ENCODE measurements at regions not wholly inside any gene's neighbourhood (a gene's known extent, or its start where the extent isn't known, plus 50 kb on each side); places are given as distances from the start of the nearest gene placed in this dataset.

DNA sequence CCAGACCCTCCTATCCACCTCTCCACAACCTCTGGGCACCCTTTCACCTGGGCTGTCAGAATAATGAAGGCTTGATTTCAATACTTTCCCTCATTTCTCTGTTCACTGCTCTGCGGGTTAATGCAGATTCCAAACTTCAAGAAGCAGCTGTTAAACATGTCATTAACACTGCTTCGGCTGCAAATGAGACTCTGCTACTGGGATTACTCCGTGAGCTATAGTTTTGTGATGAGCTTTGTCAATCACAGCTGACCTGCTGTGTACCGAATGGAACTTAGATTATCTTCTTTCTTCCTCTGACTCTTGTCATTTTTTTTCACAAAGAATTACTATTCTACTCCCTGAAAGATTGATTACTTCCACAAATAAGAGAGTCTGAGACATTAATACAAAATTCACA, 160.5 kb downstream of the TMEM182 start:
- dilution Hi-C loops (cut with MboI; ENCODE audit: extremely low pct_ligation_motif_present, low sequenced_read_pairs) = no loop called here
- no peaks in the 10 kb centered on the region for H3K9me1 ChIP-seq (ENCODE audit: control insufficient read depth, extremely low read depth, insufficient read depth, low read length)
- no peak for FAIRE-seq

DNA sequence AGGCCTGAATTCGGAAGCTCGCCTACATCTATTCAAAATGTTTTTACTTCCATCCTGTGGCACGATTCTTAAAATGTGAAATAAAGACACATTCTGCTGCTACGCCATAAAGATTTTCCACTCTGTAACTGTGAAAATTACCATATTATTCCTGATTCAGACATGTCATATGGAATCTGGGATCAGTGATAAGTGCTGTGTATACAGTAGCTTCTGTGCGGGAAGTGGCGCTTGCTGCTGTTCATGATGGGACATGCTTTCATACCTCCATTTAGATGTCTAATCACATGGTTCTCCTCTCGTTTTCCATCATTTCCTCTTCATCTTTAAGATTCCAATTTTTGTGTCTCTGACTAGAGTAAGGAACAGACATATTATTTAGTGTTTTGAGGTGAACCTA, 163.2 kb downstream of the TMEM182 start:
- Histone ChIP-seq H3K27me3 (ENCODE audit: control insufficient read depth, extremely low read depth, insufficient read depth, low read length) (no peaks in the 10 kb centered on the region), H3K9me3 (ENCODE audit: control insufficient read depth, low read depth, low read length) (no peaks in the 10 kb centered on the region), H2AFZ (ENCODE audit: control insufficient read depth, low read length) (no peak overlapping the region), H3K9me1 (ENCODE audit: control insufficient read depth, extremely low read depth, insufficient read depth, low read length) (no peaks in the 10 kb centered on the region), H3K4me3 (ENCODE audit: control insufficient read depth in 2 of 3, extremely low read depth in 1 of 3, insufficient read depth in 2 of 3, low read depth in 1 of 3, low read length in 3 of 3) (no peak overlapping the region), H3K79me2 (ENCODE audit: control insufficient read depth, insufficient read depth, low read length) (no peaks in the 10 kb centered on the region), H3K36me3 (ENCODE audit: control insufficient read depth in 2 of 2, extremely low read depth in 1 of 2, insufficient read depth in 2 of 2, low read length in 2 of 2) (no peaks in the 10 kb centered on the region), H3K4me2 (ENCODE audit: control insufficient read depth, extremely low read depth, insufficient read depth, low read depth, low read length) (no peak overlapping the region), H3K4me1 (ENCODE audit: control insufficient read depth, extremely low read depth, insufficient read depth, low read length) (no peaks in the 10 kb centered on the region), H3K9ac (ENCODE audit: control insufficient read depth, extremely low read depth, insufficient read depth, low read length) (no peak overlapping the region), H3K27ac (ENCODE audit: control insufficient read depth, insufficient read depth, low read length) (no peak overlapping the region), H4K20me1 (ENCODE audit: control insufficient read depth, extremely low read depth, insufficient read depth, low read length) (no peaks in the 10 kb centered on the region)
- no peak for FAIRE-seq
- dilution Hi-C loops (cut with MboI; ENCODE audit: extremely low pct_ligation_motif_present, low sequenced_read_pairs) = no loop called here
- TF ChIP-seq EZH2 (IDR thresholded peaks at IDR 0.05; ENCODE audit: low read length) = no peak
- TF ChIP-seq, protein P1, sequence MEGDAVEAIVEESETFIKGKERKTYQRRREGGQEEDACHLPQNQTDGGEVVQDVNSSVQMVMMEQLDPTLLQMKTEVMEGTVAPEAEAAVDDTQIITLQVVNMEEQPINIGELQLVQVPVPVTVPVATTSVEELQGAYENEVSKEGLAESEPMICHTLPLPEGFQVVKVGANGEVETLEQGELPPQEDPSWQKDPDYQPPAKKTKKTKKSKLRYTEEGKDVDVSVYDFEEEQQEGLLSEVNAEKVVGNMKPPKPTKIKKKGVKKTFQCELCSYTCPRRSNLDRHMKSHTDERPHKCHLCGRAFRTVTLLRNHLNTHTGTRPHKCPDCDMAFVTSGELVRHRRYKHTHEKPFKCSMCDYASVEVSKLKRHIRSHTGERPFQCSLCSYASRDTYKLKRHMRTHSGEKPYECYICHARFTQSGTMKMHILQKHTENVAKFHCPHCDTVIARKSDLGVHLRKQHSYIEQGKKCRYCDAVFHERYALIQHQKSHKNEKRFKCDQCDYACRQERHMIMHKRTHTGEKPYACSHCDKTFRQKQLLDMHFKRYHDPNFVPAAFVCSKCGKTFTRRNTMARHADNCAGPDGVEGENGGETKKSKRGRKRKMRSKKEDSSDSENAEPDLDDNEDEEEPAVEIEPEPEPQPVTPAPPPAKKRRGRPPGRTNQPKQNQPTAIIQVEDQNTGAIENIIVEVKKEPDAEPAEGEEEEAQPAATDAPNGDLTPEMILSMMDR (optimal IDR thresholded peaks at IDR 0.05 in 1 of 3, IDR thresholded peaks at IDR 0.05 in 1 of 3, conservative IDR thresholded peaks at IDR 0.05 in 1 of 3; ENCODE audit: extremely low read depth in 1 of 3, insufficient read depth in 2 of 3, low read length in 3 of 3) = no peak
- no peak for DNase-seq (ENCODE audit: low read depth, low spot score)

More for the DNA sequence above, 160.5 kb downstream of the TMEM182 start:
- no peaks in the 10 kb centered on the region for H3K27me3 ChIP-seq (ENCODE audit: control insufficient read depth, extremely low read depth, insufficient read depth, low read length)
- TF ChIP-seq, protein P1 (optimal IDR thresholded peaks at IDR 0.05 in 1 of 3, IDR thresholded peaks at IDR 0.05 in 1 of 3, conservative IDR thresholded peaks at IDR 0.05 in 1 of 3; ENCODE audit: extremely low read depth in 1 of 3, insufficient read depth in 2 of 3, low read length in 3 of 3) = no peak
- no peak for TF ChIP-seq EZH2 (IDR thresholded peaks at IDR 0.05; ENCODE audit: low read length)
- no peaks in the 10 kb centered on the region for H3K4me1 ChIP-seq (ENCODE audit: control insufficient read depth, extremely low read depth, insufficient read depth, low read length)
- H3K9me3 ChIP-seq (ENCODE audit: control insufficient read depth, low read depth, low read length) = no peaks in the 10 kb centered on the region
- H4K20me1 ChIP-seq (ENCODE audit: control insufficient read depth, extremely low read depth, insufficient read depth, low read length) = no peaks in the 10 kb centered on the region
- H3K4me2 ChIP-seq (ENCODE audit: control insufficient read depth, extremely low read depth, insufficient read depth, low read depth, low read length) = no peak overlapping the region
- H3K79me2 ChIP-seq (ENCODE audit: control insufficient read depth, insufficient read depth, low read length) = no peaks in the 10 kb centered on the region
- no peaks in the 10 kb centered on the region for H3K36me3 ChIP-seq (ENCODE audit: control insufficient read depth in 2 of 2, extremely low read depth in 1 of 2, insufficient read depth in 2 of 2, low read length in 2 of 2)
- H3K4me3 ChIP-seq (ENCODE audit: control insufficient read depth in 2 of 3, extremely low read depth in 1 of 3, insufficient read depth in 2 of 3, low read depth in 1 of 3, low read length in 3 of 3) = no peak overlapping the region
- H3K9ac ChIP-seq (ENCODE audit: control insufficient read depth, extremely low read depth, insufficient read depth, low read length) = no peak overlapping the region
- H3K27ac ChIP-seq (ENCODE audit: control insufficient read depth, insufficient read depth, low read length) = no peak overlapping the region
- DNase-seq (ENCODE audit: low read depth, low spot score) = no peak
- no peak overlapping the region for H2AFZ ChIP-seq (ENCODE audit: control insufficient read depth, low read length)

Measured in keratinocyte (primary cell).